Fibroblast of lung (primary cell): ENCODE measurements at regions not wholly inside any gene's neighbourhood (a gene's known extent, or its start where the extent isn't known, plus 50 kb on each side); places are given as distances from the start of the nearest gene placed in this dataset.

Experiments used
- DNase-seq, 2 donors: peaks; one replicate each; pipeline versions ENCODE4 v3.0.0 to v3.0.0-alpha.2; 2010; ENCODE audit warnings: low read depth in 2 of 2
- H2AFZ ChIP-seq: 2 replicates; pipeline ENCODE4 v1.5.1; 2012; ENCODE audit warnings: low read length, control low read depth, inconsistent platforms
- H3K27ac ChIP-seq: 2 replicates; pipeline ENCODE4 v1.5.1; 2011; ENCODE audit warnings: low read length, control low read depth; ENCODE audit not compliant: insufficient read depth
- H3K27me3 ChIP-seq: 2 replicates; pipeline ENCODE4 v1.5.1; 2011; ENCODE audit warnings: mild to moderate bottlenecking, low read length; ENCODE audit not compliant: control insufficient read depth, insufficient read depth
- H3K36me3 ChIP-seq: 2 replicates; pipeline ENCODE4 v1.5.1; 2011; ENCODE audit warnings: low read length; ENCODE audit not compliant: control insufficient read depth, insufficient read depth
- H3K4me1 ChIP-seq: 2 replicates; pipeline ENCODE4 v1.5.1; 2011; ENCODE audit warnings: low read length; ENCODE audit not compliant: control insufficient read depth, insufficient read depth; ENCODE audit errors: extremely low read depth
- H3K4me2 ChIP-seq: 2 replicates; pipeline ENCODE4 v1.5.1; 2011; ENCODE audit warnings: low read length, control low read depth; ENCODE audit not compliant: insufficient read depth; ENCODE audit errors: extremely low read depth
- H3K4me3 ChIP-seq, 4 experiments: fragments of 200-600 bp in 1 of 4; sonication (generic) in 1 of 4; replicated peaks in 1 of 4; 2 replicates each; pipeline ENCODE4 v1.5.1; 2011 to 2016; ENCODE audit warnings: low read length in 4 of 4, low read depth in 3 of 4, mild to moderate bottlenecking in 3 of 4, control low read depth in 2 of 4, inconsistent platforms in 1 of 4, mixed read lengths in 1 of 4; ENCODE audit not compliant: insufficient read depth in 1 of 4; ENCODE audit errors: control extremely low read depth in 1 of 4
- H3K79me2 ChIP-seq: 2 replicates; pipeline ENCODE4 v1.5.1; 2012; ENCODE audit warnings: mild to moderate bottlenecking, low read length, inconsistent platforms; ENCODE audit not compliant: control insufficient read depth, insufficient read depth
- H3K9ac ChIP-seq: 2 replicates; pipeline ENCODE4 v1.5.1; 2011; ENCODE audit warnings: mild to moderate bottlenecking, low read length, control low read depth; ENCODE audit not compliant: insufficient read depth
- H3K9me3 ChIP-seq: 2 replicates; pipeline ENCODE4 v1.5.1; 2012; ENCODE audit warnings: low read depth, low read length; ENCODE audit not compliant: control insufficient read depth, insufficient read depth
- H4K20me1 ChIP-seq: 2 replicates; pipeline ENCODE4 v1.5.1; 2011; ENCODE audit warnings: low read length; ENCODE audit not compliant: control insufficient read depth, insufficient read depth; ENCODE audit errors: extremely low read depth
- CTCF ChIP-seq, 2 donors: IDR thresholded peaks in 1 of 2; conservative IDR thresholded peaks in 1 of 2; 1 replicate in 1 of 2; 2 replicates in 1 of 2; pipeline ENCODE4 v1.5.1; 2011 to 2012; ENCODE audit warnings: low read length in 2 of 2, control low read depth in 1 of 2, inconsistent platforms in 1 of 2, low read depth in 1 of 2, mild to moderate bottlenecking in 1 of 2
- EZH2 ChIP-seq: IDR thresholded peaks from 2 replicates; pipeline ENCODE4 v1.5.1; 2012; ENCODE audit warnings: low read length, control low read depth, mild to moderate bottlenecking; ENCODE audit errors: missing control alignments

- no peak overlapping the region for H3K27ac ChIP-seq
- no peak overlapping the region for H3K9ac ChIP-seq
- H3K9me3 ChIP-seq = no peaks in the 10 kb centered on the region
- no peak overlapping the region for H3K4me2 ChIP-seq
- no peaks in the 10 kb centered on the region for H3K36me3 ChIP-seq
- H2AFZ ChIP-seq = no peak overlapping the region
- H3K79me2 ChIP-seq = no peaks in the 10 kb centered on the region
- DNase-seq = no peak
- no peaks in the 10 kb centered on the region for H3K4me1 ChIP-seq
- H3K27me3 ChIP-seq = no peaks in the 10 kb centered on the region
- no peaks in the 10 kb centered on the region for H4K20me1 ChIP-seq
- TF ChIP-seq CTCF (conservative IDR thresholded peaks at IDR 0.05 in 1 of 2, IDR thresholded peaks at IDR 0.05 in 1 of 2; ENCODE audit: low read depth in 1 of 2, low read length in 2 of 2) (no peak), EZH2 (no peak)
- H3K4me3 ChIP-seq = no peak overlapping the region
Measured at GRCh38 chr4:41380511-41381157, 123.9 kb downstream of the UCHL1 start.

- no peak for DNase-seq
- no peaks in the 10 kb centered on the region for H3K4me1 ChIP-seq
- H3K4me3 ChIP-seq = no peak overlapping the region
- no peaks in the 10 kb centered on the region for H3K36me3 ChIP-seq
- H3K4me2 ChIP-seq = no peak overlapping the region
- no peak overlapping the region for H3K9ac ChIP-seq
- H3K9me3 ChIP-seq = no peaks in the 10 kb centered on the region
- H4K20me1 ChIP-seq = no peaks in the 10 kb centered on the region
- no peak overlapping the region for H2AFZ ChIP-seq
- H3K27ac ChIP-seq = no peak overlapping the region
- no peaks in the 10 kb centered on the region for H3K79me2 ChIP-seq
- TF ChIP-seq EZH2 (no peak), CTCF (conservative IDR thresholded peaks at IDR 0.05 in 1 of 2, IDR thresholded peaks at IDR 0.05 in 1 of 2; ENCODE audit: low read depth in 1 of 2, low read length in 2 of 2) (no peak)
- H3K27me3 ChIP-seq = no peaks in the 10 kb centered on the region
Measured at GRCh38 chr4:41381384-41381783, 124.7 kb downstream of the UCHL1 start.

- Histone ChIP-seq H3K9me3 (no peaks in the 10 kb centered on the region), H3K4me1 (no peaks in the 10 kb centered on the region), H3K36me3 (no peaks in the 10 kb centered on the region), H3K4me2 (no peak overlapping the region), H3K4me3 (no peak overlapping the region), H3K79me2 (no peaks in the 10 kb centered on the region), H3K27me3 (no peaks in the 10 kb centered on the region), H2AFZ (no peak overlapping the region), H3K27ac (no peak overlapping the region), H3K9ac (no peak overlapping the region), H4K20me1 (no peaks in the 10 kb centered on the region)
- DNase-seq = no peak
- TF ChIP-seq EZH2 = no peak
Measured at GRCh38 chr4:41384992-41385391, 128.3 kb downstream of the UCHL1 start.
